Liver (tissue), 7 donors: ENCODE measurements at regions not wholly inside any gene's neighbourhood (a gene's known extent, or its start where the extent isn't known, plus 50 kb on each side); places are given as distances from the start of the nearest gene placed in this dataset.
"Not testable (repeated sequence)": the region's sequence is repeated elsewhere in the genome, so short reads cannot be mapped to it uniquely, and the experiment has no call there.

Experiments
- DNase-seq: peaks from one replicate; pipeline ENCODE4 v3.0.0-alpha.2; 2017; ENCODE audit warnings: low spot score
- H3K27ac ChIP-seq, 2 donors: one replicate each; pipeline ENCODE4 v1.7.0; 2013; ENCODE audit warnings: inconsistent platforms in 2 of 2, low read length in 2 of 2, control low read depth in 1 of 2, low read depth in 1 of 2, mild to moderate bottlenecking in 1 of 2
- H3K27me3 ChIP-seq, 4 donors: one replicate each; pipeline versions ENCODE4 v1.6.1 to v1.7.0; 2013; ENCODE audit warnings: low read length in 3 of 4, inconsistent platforms in 1 of 4, mild to moderate bottlenecking in 1 of 4, moderate library complexity in 1 of 4; ENCODE audit not compliant: control insufficient read depth in 4 of 4, insufficient read depth in 4 of 4
- H3K36me3 ChIP-seq, 4 donors: one replicate each; pipeline versions ENCODE4 v1.6.1 to v1.7.0; 2013; ENCODE audit warnings: low read length in 3 of 4, mild to moderate bottlenecking in 3 of 4, low read depth in 1 of 4, moderate library complexity in 1 of 4; ENCODE audit not compliant: control insufficient read depth in 4 of 4, insufficient read depth in 3 of 4
- H3K4me1 ChIP-seq, 4 donors: one replicate each; pipeline versions ENCODE4 v1.6.1 to v1.7.0; 2013; ENCODE audit warnings: low read length in 3 of 4, mild to moderate bottlenecking in 3 of 4, moderate library complexity in 1 of 4; ENCODE audit not compliant: control insufficient read depth in 4 of 4, insufficient read depth in 4 of 4
- H3K4me3 ChIP-seq, 3 donors: one replicate each; pipeline versions ENCODE4 v1.6.1 to v1.7.0; 2013; ENCODE audit warnings: low read length in 3 of 3, control low read depth in 1 of 3, low read depth in 1 of 3, mild to moderate bottlenecking in 1 of 3
- H3K9ac ChIP-seq, 2 donors: one replicate each; pipeline ENCODE4 v1.7.0; 2013; ENCODE audit warnings: low read length in 2 of 2, mild to moderate bottlenecking in 2 of 2, moderate library complexity in 2 of 2, control low read depth in 1 of 2, low read depth in 1 of 2
- H3K9me3 ChIP-seq, 4 donors: one replicate each; pipeline versions ENCODE4 v1.6.1 to v1.7.0; 2013; ENCODE audit warnings: low read length in 3 of 4; ENCODE audit not compliant: control insufficient read depth in 4 of 4
- EGR1 ChIP-seq, 2 donors: IDR thresholded peaks; 2 replicates each; pipeline ENCODE4 v1.6.1; 2016 to 2018; ENCODE audit warnings: antibody characterized with exemption in 2 of 2, low read depth in 2 of 2
- FOXA1 ChIP-seq: IDR thresholded peaks from 2 replicates; pipeline ENCODE4 v1.6.1; 2016; ENCODE audit warnings: antibody characterized with exemption
- FOXA2 ChIP-seq: IDR thresholded peaks from 2 replicates; pipeline ENCODE4 v1.6.1; 2016; ENCODE audit warnings: antibody characterized with exemption
- GABPA ChIP-seq, 2 donors: IDR thresholded peaks in 1 of 2; conservative IDR thresholded peaks in 1 of 2; 2 replicates each; pipeline ENCODE4 v1.6.1; 2016; ENCODE audit warnings: antibody characterized with exemption in 2 of 2, mild to moderate bottlenecking in 1 of 2, moderate library complexity in 1 of 2
- HNF4A ChIP-seq, 2 donors: conservative IDR thresholded peaks; 2 replicates each; pipeline ENCODE4 v1.6.1; 2016; ENCODE audit warnings: antibody characterized with exemption in 2 of 2, mild to moderate bottlenecking in 2 of 2
- HNF4G ChIP-seq: IDR thresholded peaks from 2 replicates; pipeline ENCODE4 v1.6.1; 2016; ENCODE audit warnings: antibody characterized with exemption
- JUND ChIP-seq, 2 donors: IDR thresholded peaks; 2 replicates each; pipeline ENCODE4 v1.6.1; 2016; ENCODE audit warnings: antibody characterized with exemption in 2 of 2
- NR2F2 ChIP-seq: IDR thresholded peaks from 2 replicates; pipeline ENCODE4 v1.6.1; 2016; ENCODE audit warnings: antibody characterized with exemption
- RAD21 ChIP-seq, 2 donors: IDR thresholded peaks; 2 replicates each; pipeline ENCODE4 v1.6.1; 2016; ENCODE audit warnings: antibody characterized with exemption in 2 of 2, mild to moderate bottlenecking in 2 of 2
- RXRA ChIP-seq, 2 donors: IDR thresholded peaks; 2 replicates each; pipeline ENCODE4 v1.6.1; 2017 to 2018; ENCODE audit warnings: antibody characterized with exemption in 2 of 2, mild to moderate bottlenecking in 1 of 2
- SP1 ChIP-seq: IDR thresholded peaks from 2 replicates; pipeline ENCODE4 v1.6.1; 2018; ENCODE audit warnings: antibody characterized with exemption, mild to moderate bottlenecking
- YY1 ChIP-seq: IDR thresholded peaks from 2 replicates; pipeline ENCODE4 v1.6.1; 2016; ENCODE audit warnings: antibody characterized with exemption, mild to moderate bottlenecking
- WGBS: extraction: QIAGEN DNeasy Blood & Tissue Kit; methylation state at CpG from one replicate; pipeline ENCODE4 v1.1.7; 2013; 5-methylcytosine and 5-hydroxymethylcytosine counted together
- TF ChIP-seq, protein P1 (sequence below): IDR thresholded peaks from 2 replicates; pipeline ENCODE4 v1.6.1; 2016; ENCODE audit warnings: antibody characterized with exemption
- TF ChIP-seq, protein P2 (sequence below): IDR thresholded peaks from 2 replicates; pipeline ENCODE4 v1.6.1; 2016; ENCODE audit warnings: antibody characterized with exemption, mild to moderate bottlenecking
- TF ChIP-seq, protein P3 (sequence below): IDR thresholded peaks from 2 replicates; pipeline ENCODE4 v1.6.1; 2016; ENCODE audit warnings: antibody characterized with exemption
- donor health status: healthy.
- donor health status: healthy.
- donor health status: healthy.
- donor health status: healthy.

DNA sequence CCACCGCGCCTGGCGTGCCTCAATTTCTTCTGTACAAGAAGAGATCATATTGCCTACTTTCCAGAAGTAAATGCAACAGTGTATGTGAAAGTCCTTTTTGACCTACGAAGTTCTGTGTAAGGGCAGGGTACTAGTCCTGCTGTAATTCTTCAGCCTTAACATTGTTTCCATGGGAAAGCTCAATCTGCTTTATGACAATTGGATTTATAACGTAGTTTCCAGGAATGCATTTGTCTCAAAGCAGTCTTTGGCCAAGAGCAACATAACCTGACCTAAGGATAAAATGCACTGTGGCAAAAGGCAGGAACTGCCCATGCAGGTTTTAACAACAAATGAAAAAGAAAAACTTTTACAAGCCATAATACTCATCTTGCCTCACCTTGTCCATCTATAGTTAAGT lies 108.1 kb upstream of the PODXL start:
- Histone ChIP-seq H3K9me3 (no peaks in the 10 kb centered on the region), H3K9ac (no peak overlapping the region), H3K36me3 (no peaks in the 10 kb centered on the region), H3K27ac (no peak overlapping the region), H3K4me1 (no peaks in the 10 kb centered on the region), H3K27me3 (peaks cover 0 to 2% (median 0%) of the 10 kb centered on the region in 4 donors), H3K4me3 (no peak overlapping the region)
- 90% methylated on average over 5 of the region's 5 CpGs for WGBS
- no peak for TF ChIP-seq RAD21 (IDR thresholded peaks at IDR 0.05)
- TF ChIP-seq YY1, result no peak
- no peak for TF ChIP-seq JUND (IDR thresholded peaks at IDR 0.05)
- TF ChIP-seq, protein P1, sequence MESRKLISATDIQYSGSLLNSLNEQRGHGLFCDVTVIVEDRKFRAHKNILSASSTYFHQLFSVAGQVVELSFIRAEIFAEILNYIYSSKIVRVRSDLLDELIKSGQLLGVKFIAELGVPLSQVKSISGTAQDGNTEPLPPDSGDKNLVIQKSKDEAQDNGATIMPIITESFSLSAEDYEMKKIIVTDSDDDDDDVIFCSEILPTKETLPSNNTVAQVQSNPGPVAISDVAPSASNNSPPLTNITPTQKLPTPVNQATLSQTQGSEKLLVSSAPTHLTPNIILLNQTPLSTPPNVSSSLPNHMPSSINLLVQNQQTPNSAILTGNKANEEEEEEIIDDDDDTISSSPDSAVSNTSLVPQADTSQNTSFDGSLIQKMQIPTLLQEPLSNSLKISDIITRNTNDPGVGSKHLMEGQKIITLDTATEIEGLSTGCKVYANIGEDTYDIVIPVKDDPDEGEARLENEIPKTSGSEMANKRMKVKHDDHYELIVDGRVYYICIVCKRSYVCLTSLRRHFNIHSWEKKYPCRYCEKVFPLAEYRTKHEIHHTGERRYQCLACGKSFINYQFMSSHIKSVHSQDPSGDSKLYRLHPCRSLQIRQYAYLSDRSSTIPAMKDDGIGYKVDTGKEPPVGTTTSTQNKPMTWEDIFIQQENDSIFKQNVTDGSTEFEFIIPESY, result no peak
- no peak for TF ChIP-seq EGR1 (IDR thresholded peaks at IDR 0.05; ENCODE audit: low read depth in 2 of 2)
- no peak for TF ChIP-seq HNF4G
- TF ChIP-seq GABPA (IDR thresholded peaks at IDR 0.05 in 1 of 2, conservative IDR thresholded peaks at IDR 0.05 in 1 of 2), result no peak
- no peak for TF ChIP-seq NR2F2
- TF ChIP-seq, protein P2, sequence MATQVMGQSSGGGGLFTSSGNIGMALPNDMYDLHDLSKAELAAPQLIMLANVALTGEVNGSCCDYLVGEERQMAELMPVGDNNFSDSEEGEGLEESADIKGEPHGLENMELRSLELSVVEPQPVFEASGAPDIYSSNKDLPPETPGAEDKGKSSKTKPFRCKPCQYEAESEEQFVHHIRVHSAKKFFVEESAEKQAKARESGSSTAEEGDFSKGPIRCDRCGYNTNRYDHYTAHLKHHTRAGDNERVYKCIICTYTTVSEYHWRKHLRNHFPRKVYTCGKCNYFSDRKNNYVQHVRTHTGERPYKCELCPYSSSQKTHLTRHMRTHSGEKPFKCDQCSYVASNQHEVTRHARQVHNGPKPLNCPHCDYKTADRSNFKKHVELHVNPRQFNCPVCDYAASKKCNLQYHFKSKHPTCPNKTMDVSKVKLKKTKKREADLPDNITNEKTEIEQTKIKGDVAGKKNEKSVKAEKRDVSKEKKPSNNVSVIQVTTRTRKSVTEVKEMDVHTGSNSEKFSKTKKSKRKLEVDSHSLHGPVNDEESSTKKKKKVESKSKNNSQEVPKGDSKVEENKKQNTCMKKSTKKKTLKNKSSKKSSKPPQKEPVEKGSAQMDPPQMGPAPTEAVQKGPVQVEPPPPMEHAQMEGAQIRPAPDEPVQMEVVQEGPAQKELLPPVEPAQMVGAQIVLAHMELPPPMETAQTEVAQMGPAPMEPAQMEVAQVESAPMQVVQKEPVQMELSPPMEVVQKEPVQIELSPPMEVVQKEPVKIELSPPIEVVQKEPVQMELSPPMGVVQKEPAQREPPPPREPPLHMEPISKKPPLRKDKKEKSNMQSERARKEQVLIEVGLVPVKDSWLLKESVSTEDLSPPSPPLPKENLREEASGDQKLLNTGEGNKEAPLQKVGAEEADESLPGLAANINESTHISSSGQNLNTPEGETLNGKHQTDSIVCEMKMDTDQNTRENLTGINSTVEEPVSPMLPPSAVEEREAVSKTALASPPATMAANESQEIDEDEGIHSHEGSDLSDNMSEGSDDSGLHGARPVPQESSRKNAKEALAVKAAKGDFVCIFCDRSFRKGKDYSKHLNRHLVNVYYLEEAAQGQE, result no peak
- no peak for TF ChIP-seq SP1
- no peak for TF ChIP-seq FOXA2
- TF ChIP-seq FOXA1, result no peak
- TF ChIP-seq HNF4A (conservative IDR thresholded peaks at IDR 0.05), result no peak
- no peak for TF ChIP-seq RXRA (IDR thresholded peaks at IDR 0.05)
- TF ChIP-seq, protein P3, sequence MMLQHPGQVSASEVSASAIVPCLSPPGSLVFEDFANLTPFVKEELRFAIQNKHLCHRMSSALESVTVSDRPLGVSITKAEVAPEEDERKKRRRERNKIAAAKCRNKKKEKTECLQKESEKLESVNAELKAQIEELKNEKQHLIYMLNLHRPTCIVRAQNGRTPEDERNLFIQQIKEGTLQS, result no peak
- no peak for DNase-seq

DNA sequence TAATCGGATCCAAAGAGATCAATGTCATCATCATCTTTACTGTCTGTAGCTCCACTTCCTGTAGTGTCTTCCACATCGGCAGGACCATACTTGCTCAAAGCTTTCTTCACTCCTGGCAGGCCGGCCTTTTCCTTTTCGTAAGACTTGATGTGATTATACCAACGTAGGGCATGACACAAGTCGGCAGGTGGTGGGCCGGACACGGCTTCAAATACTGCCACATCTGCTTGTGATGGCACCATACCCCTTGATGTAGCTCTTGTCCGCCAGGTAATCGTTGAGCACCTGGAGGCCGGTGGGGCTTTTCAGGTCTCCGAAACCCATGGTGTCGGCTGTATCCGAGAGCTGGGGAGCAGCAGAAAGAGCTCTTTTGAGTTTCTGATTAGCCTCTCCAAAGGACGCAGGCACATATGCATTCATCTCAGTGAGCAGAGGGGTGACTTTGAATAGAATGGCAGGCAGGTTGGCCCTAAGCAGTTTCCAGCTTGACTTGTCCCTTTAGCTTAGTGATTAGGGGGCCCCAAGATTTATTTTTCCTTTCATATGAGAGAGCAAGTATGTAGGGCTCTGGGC lies 106.0 kb upstream of the PODXL start:
- H3K9me3 ChIP-seq, DNase-seq, H3K9ac ChIP-seq, H3K36me3 ChIP-seq, H3K4me3 ChIP-seq, H3K27ac ChIP-seq, H3K4me1 ChIP-seq, H3K27me3 ChIP-seq: not testable (repeated sequence)
- 76% methylated on average over 15 of the region's 15 CpGs for WGBS
